ENCODE measurements at regions not wholly inside any gene's neighbourhood (a gene's known extent, or its start where the extent isn't known, plus 50 kb on each side); places are given as distances from the start of the nearest gene placed in this dataset.

- Histone ChIP-seq H3K79me2 (ENCODE audit: control insufficient read depth, insufficient read depth, low read length) (no peaks in the 10 kb centered on the region), H2BK5ac (ENCODE audit: low read length) (no peak overlapping the region), H3K9ac (ENCODE audit: low read length) (no peak overlapping the region), H3K4ac (ENCODE audit: low read depth, low read length) (no peak overlapping the region), H4K8ac (ENCODE audit: low read depth, low read length) (no peak overlapping the region), H4K5ac (ENCODE audit: low read length) (no peak overlapping the region), H3K23ac (ENCODE audit: low read length) (no peak overlapping the region), H2BK120ac (ENCODE audit: low read depth, low read length) (no peak overlapping the region), H2BK15ac (replicated peaks; ENCODE audit: low read depth) (no peak overlapping the region), H3K79me1 (ENCODE audit: low read length) (no peaks in the 10 kb centered on the region), H3K27ac (ENCODE audit: low read depth, low read length) (no peak overlapping the region), H2AK5ac (ENCODE audit: low read length) (no peak overlapping the region), H3K27me3 (ENCODE audit: insufficient read depth, low read length, poor library complexity) (no peaks in the 10 kb centered on the region), H3K4me1 (ENCODE audit: control insufficient read depth, low read depth, low read length) (no peaks in the 10 kb centered on the region), H3K4me3 (ENCODE audit: low read length) (no peak overlapping the region), H3K4me2 (ENCODE audit: low read length) (no peak overlapping the region), H3K36me3 (ENCODE audit: control insufficient read depth, insufficient read depth, low read length) (no peaks in the 10 kb centered on the region), H3K56ac (ENCODE audit: low read length) (no peak overlapping the region), H3K18ac (ENCODE audit: low read length) (no peak overlapping the region)
- no peak for DNase-seq
Measured at GRCh38 chr9:115864581-115864980, 289.0 kb upstream of the PAPPA start.

GRCh38 chr9:115867326-115867725, 286.3 kb upstream of the PAPPA start:
- Histone ChIP-seq H3K27ac (ENCODE audit: low read depth, low read length) (no peak overlapping the region), H3K4ac (ENCODE audit: low read depth, low read length) (no peak overlapping the region), H2BK5ac (ENCODE audit: low read length) (no peak overlapping the region), H3K23ac (ENCODE audit: low read length) (no peak overlapping the region), H3K79me2 (ENCODE audit: control insufficient read depth, insufficient read depth, low read length) (no peaks in the 10 kb centered on the region), H3K18ac (ENCODE audit: low read length) (no peak overlapping the region), H3K79me1 (ENCODE audit: low read length) (no peaks in the 10 kb centered on the region), H4K8ac (ENCODE audit: low read depth, low read length) (no peak overlapping the region), H3K4me1 (ENCODE audit: control insufficient read depth, low read depth, low read length) (no peaks in the 10 kb centered on the region), H3K4me3 (ENCODE audit: low read length) (no peak overlapping the region), H3K9ac (ENCODE audit: low read length) (no peak overlapping the region), H3K27me3 (ENCODE audit: insufficient read depth, low read length, poor library complexity) (no peaks in the 10 kb centered on the region), H3K36me3 (ENCODE audit: control insufficient read depth, insufficient read depth, low read length) (no peaks in the 10 kb centered on the region), H2BK120ac (ENCODE audit: low read depth, low read length) (no peak overlapping the region), H3K4me2 (ENCODE audit: low read length) (no peak overlapping the region), H2AK5ac (ENCODE audit: low read length) (no peak overlapping the region), H2BK15ac (replicated peaks; ENCODE audit: low read depth) (no peak overlapping the region), H3K56ac (ENCODE audit: low read length) (no peak overlapping the region), H4K5ac (ENCODE audit: low read length) (no peak overlapping the region)
- no peak for DNase-seq

- no peak for DNase-seq
- Histone ChIP-seq H3K4ac (ENCODE audit: low read depth, low read length) (no peak overlapping the region), H3K79me2 (ENCODE audit: control insufficient read depth, insufficient read depth, low read length) (no peaks in the 10 kb centered on the region), H3K79me1 (ENCODE audit: low read length) (no peaks in the 10 kb centered on the region), H3K4me2 (ENCODE audit: low read length) (no peak overlapping the region), H2AK5ac (ENCODE audit: low read length) (no peak overlapping the region), H3K9ac (ENCODE audit: low read length) (no peak overlapping the region), H4K5ac (ENCODE audit: low read length) (no peak overlapping the region), H3K27me3 (ENCODE audit: insufficient read depth, low read length, poor library complexity) (no peaks in the 10 kb centered on the region), H3K18ac (ENCODE audit: low read length) (no peak overlapping the region), H2BK15ac (replicated peaks; ENCODE audit: low read depth) (no peak overlapping the region), H2BK120ac (ENCODE audit: low read depth, low read length) (no peak overlapping the region), H3K27ac (ENCODE audit: low read depth, low read length) (no peak overlapping the region), H3K23ac (ENCODE audit: low read length) (no peak overlapping the region), H3K4me1 (ENCODE audit: control insufficient read depth, low read depth, low read length) (no peaks in the 10 kb centered on the region), H3K4me3 (ENCODE audit: low read length) (no peak overlapping the region), H2BK5ac (ENCODE audit: low read length) (no peak overlapping the region), H4K8ac (ENCODE audit: low read depth, low read length) (no peak overlapping the region), H3K36me3 (ENCODE audit: control insufficient read depth, insufficient read depth, low read length) (no peaks in the 10 kb centered on the region), H3K56ac (ENCODE audit: low read length) (no peak overlapping the region)
- WGBS (ENCODE audit: extremely low coverage, insufficient coverage, low lambda C conversion rate), result no CpG with 5 or more reads among the region's 3 CpGs
Measured at GRCh38 chr9:115877852-115878438, 275.6 kb upstream of the PAPPA start.

DNA sequence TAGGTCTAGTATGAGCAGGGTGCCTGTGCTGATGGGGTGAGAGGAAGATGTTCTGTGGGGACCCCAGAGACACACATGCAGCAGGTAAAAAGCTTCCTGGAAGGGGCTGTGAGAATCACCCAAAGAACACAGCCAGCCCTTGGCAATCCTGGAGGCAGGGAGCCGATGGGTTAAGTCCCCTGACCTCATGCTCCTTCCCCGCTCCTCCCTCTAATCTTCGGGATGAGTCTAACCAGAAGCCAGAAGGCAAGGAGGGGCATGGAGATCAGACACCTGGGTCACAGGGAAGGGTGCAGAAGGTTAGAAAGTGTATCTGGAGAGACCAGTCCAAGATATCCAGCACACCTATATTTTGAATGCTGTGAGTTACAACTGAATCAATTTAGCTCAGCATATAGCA, 274.1 kb upstream of the PAPPA start:
- Histone ChIP-seq H4K8ac (ENCODE audit: low read depth, low read length) (no peak overlapping the region), H3K4me1 (ENCODE audit: control insufficient read depth, low read depth, low read length) (no peaks in the 10 kb centered on the region), H2BK120ac (ENCODE audit: low read depth, low read length) (no peak overlapping the region), H3K9ac (ENCODE audit: low read length) (no peak overlapping the region), H3K79me2 (ENCODE audit: control insufficient read depth, insufficient read depth, low read length) (no peaks in the 10 kb centered on the region), H3K79me1 (ENCODE audit: low read length) (no peaks in the 10 kb centered on the region), H2BK15ac (replicated peaks; ENCODE audit: low read depth) (no peak overlapping the region), H2AK5ac (ENCODE audit: low read length) (no peak overlapping the region), H3K4me2 (ENCODE audit: low read length) (no peak overlapping the region), H3K4ac (ENCODE audit: low read depth, low read length) (no peak overlapping the region), H3K18ac (ENCODE audit: low read length) (no peak overlapping the region), H3K23ac (ENCODE audit: low read length) (no peak overlapping the region), H2BK5ac (ENCODE audit: low read length) (no peak overlapping the region), H4K5ac (ENCODE audit: low read length) (no peak overlapping the region), H3K27ac (ENCODE audit: low read depth, low read length) (no peak overlapping the region), H3K27me3 (ENCODE audit: insufficient read depth, low read length, poor library complexity) (no peaks in the 10 kb centered on the region), H3K56ac (ENCODE audit: low read length) (no peak overlapping the region), H3K36me3 (ENCODE audit: control insufficient read depth, insufficient read depth, low read length) (no peaks in the 10 kb centered on the region), H3K4me3 (ENCODE audit: low read length) (no peak overlapping the region)
- no CpG with 5 or more reads among the region's 3 CpGs for WGBS (ENCODE audit: extremely low coverage, insufficient coverage, low lambda C conversion rate)
- no peak for DNase-seq

DNA sequence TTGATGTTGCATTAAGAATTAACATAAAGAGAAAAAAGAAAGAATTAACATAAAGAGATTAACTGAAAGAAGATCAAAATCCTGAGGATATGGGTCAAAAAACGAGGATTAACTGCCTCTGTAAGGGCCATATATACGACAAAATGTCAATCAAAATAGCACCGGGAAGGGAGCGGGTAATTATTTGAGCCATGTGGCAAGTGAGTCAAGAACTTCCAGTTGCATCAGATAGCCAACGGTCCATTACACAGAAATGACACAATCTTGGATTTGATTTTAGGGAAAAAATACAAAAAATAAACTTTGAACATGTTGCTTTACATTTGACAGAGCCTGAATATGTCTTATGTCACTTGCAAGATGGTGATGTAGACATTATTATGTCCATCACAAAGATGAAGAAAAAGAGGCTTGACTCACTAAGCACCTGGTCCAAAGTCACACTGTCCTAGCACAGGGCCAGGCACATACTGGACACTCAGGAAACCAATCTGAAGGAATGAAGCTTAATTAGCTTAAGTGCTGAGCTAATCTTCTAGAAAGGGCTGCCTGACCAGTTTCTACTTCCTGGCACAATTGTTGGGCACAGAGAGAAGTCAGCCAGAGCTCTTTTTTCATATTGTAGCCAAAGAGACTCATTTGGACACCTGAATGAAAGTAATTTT, 273.2 kb upstream of the PAPPA start:
- no peak overlapping the region for H3K4me3 ChIP-seq (ENCODE audit: low read length)
- DNase-seq, result no peak
- H2BK5ac ChIP-seq (ENCODE audit: low read length), result no peak overlapping the region
- no peaks in the 10 kb centered on the region for H3K79me2 ChIP-seq (ENCODE audit: control insufficient read depth, insufficient read depth, low read length)
- no peak overlapping the region for H3K23ac ChIP-seq (ENCODE audit: low read length)
- H3K4ac ChIP-seq (ENCODE audit: low read depth, low read length), result no peak overlapping the region
- H4K5ac ChIP-seq (ENCODE audit: low read length), result no peak overlapping the region
- WGBS (ENCODE audit: extremely low coverage, insufficient coverage, low lambda C conversion rate), result no CpG with 5 or more reads among the region's 5 CpGs
- H3K36me3 ChIP-seq (ENCODE audit: control insufficient read depth, insufficient read depth, low read length), result no peaks in the 10 kb centered on the region
- H3K4me2 ChIP-seq (ENCODE audit: low read length), result no peak overlapping the region
- no peaks in the 10 kb centered on the region for H3K4me1 ChIP-seq (ENCODE audit: control insufficient read depth, low read depth, low read length)
- H2AK5ac ChIP-seq (ENCODE audit: low read length), result no peak overlapping the region
- no peaks in the 10 kb centered on the region for H3K79me1 ChIP-seq (ENCODE audit: low read length)
- H3K9ac ChIP-seq (ENCODE audit: low read length), result no peak overlapping the region
- no peak overlapping the region for H2BK120ac ChIP-seq (ENCODE audit: low read depth, low read length)
- no peaks in the 10 kb centered on the region for H3K27me3 ChIP-seq (ENCODE audit: insufficient read depth, low read length, poor library complexity)
- H4K8ac ChIP-seq (ENCODE audit: low read depth, low read length), result no peak overlapping the region
- no peak overlapping the region for H3K27ac ChIP-seq (ENCODE audit: low read depth, low read length)
- no peak overlapping the region for H2BK15ac ChIP-seq (replicated peaks; ENCODE audit: low read depth)
- H3K18ac ChIP-seq (ENCODE audit: low read length), result no peak overlapping the region
- H3K56ac ChIP-seq (ENCODE audit: low read length), result no peak overlapping the region

GRCh38 chr9:115882911-115883310, 270.7 kb upstream of the PAPPA start:
- peak; percentile 22 for DNase-seq
- Histone ChIP-seq H2BK5ac (ENCODE audit: low read length) (no peak overlapping the region), H2BK15ac (replicated peaks; ENCODE audit: low read depth) (no peak overlapping the region)

More at GRCh38 chr9:115882911-115883310, 270.7 kb upstream of the PAPPA start:
- H3K79me1 ChIP-seq (ENCODE audit: low read length), result no peaks in the 10 kb centered on the region
- H3K9ac ChIP-seq (ENCODE audit: low read length), result no peak overlapping the region
- H3K56ac ChIP-seq (ENCODE audit: low read length), result no peak overlapping the region
- no peak overlapping the region for H3K18ac ChIP-seq (ENCODE audit: low read length)
- H4K5ac ChIP-seq (ENCODE audit: low read length), result no peak overlapping the region
- no peak overlapping the region for H3K23ac ChIP-seq (ENCODE audit: low read length)
- H3K4me3 ChIP-seq (ENCODE audit: low read length), result no peak overlapping the region
- H3K79me2 ChIP-seq (ENCODE audit: control insufficient read depth, insufficient read depth, low read length), result no peaks in the 10 kb centered on the region
- H3K27ac ChIP-seq (ENCODE audit: low read depth, low read length), result no peak overlapping the region
- no peak overlapping the region for H2AK5ac ChIP-seq (ENCODE audit: low read length)
- no peak overlapping the region for H4K8ac ChIP-seq (ENCODE audit: low read depth, low read length)
- H2BK120ac ChIP-seq (ENCODE audit: low read depth, low read length), result no peak overlapping the region
- no peaks in the 10 kb centered on the region for H3K36me3 ChIP-seq (ENCODE audit: control insufficient read depth, insufficient read depth, low read length)
- H3K4ac ChIP-seq (ENCODE audit: low read depth, low read length), result no peak overlapping the region
- H3K4me2 ChIP-seq (ENCODE audit: low read length), result no peak overlapping the region
- no peaks in the 10 kb centered on the region for H3K27me3 ChIP-seq (ENCODE audit: insufficient read depth, low read length, poor library complexity)
- no peaks in the 10 kb centered on the region for H3K4me1 ChIP-seq (ENCODE audit: control insufficient read depth, low read depth, low read length)
